ENCODE measurements at regions not wholly inside any gene's neighbourhood (a gene's known extent, or its start where the extent isn't known, plus 50 kb on each side); places are given as distances from the start of the nearest gene placed in this dataset.

GRCh38 chr11:70720281-70720680 is 322.0 kb downstream of the CTTN start:
- no peak for DNase-seq (ENCODE audit: low read depth, low spot score)

GRCh38 chr11:70721006-70721405 is 322.7 kb downstream of the CTTN start:
- no peak for DNase-seq (ENCODE audit: low read depth, low spot score)

DNA sequence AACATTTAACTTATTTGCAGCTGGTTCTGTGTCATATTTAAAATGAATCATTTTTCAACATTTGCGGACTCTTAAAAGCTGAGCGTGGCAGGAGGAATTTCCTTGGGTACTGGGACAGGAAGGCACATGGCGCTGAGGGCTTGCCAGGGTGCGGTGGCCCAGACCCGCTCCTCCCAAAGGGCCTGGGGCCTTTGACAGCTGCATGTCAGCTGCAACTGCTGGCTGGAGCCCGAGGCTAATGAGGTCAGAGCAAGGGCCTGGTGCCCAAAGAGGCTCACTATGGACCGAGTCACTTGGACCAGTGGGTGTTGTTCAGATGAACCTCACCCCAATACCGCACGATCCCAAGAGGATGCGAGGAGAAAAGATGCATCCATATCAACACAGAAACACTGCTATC is 326.9 kb downstream of the CTTN start:
- DNase-seq (ENCODE audit: low read depth, low spot score), result no peak

DNA sequence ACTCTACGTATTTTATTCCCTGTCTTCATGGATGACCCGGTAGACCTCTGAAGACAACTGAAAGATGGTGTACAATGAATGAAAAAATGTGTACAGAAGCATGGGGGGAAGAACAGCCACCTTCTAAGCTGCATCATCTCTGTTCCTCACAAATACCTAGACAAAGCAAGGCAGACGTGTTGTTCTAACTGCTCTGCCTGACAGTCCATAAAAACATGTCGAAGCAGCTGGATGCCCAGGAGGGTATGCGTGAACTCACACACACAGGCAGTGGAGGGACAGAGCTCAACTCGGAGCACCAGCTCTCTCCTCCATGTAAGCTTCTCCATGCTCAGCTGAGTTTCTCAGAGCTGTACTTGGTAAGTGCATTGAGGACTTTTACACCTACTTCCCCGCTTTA is 327.4 kb downstream of the CTTN start:
- DNase-seq (ENCODE audit: low read depth, low spot score), result no peak

GRCh38 chr11:70727021-70727420 is 328.7 kb downstream of the CTTN start:
- no peak for DNase-seq (ENCODE audit: low read depth, low spot score)

GRCh38 chr11:70727899-70728620 is 329.7 kb downstream of the CTTN start:
- DNase-seq (ENCODE audit: low read depth, low spot score), result no peak

DNA sequence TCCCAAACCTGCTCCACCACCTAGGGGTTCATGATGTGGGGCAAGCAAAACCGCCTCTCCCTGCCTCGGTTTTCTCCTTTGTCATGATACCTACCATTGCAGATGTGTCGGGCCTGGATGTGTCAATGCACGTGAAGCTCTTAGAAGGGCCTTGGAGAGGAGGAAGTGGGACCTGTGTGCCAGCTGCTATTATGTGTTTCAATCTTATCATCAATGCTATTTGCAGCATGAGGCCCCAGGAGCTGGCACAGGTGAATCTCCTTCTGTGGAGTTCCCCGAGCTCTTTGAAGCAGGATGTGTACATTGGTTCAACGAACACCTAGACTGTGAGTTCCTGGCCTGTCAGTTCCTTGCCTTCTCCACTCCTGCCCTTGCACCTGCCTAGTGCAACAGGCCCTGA is 331.6 kb downstream of the CTTN start:
- no peak for DNase-seq (ENCODE audit: low read depth, low spot score)

DNA sequence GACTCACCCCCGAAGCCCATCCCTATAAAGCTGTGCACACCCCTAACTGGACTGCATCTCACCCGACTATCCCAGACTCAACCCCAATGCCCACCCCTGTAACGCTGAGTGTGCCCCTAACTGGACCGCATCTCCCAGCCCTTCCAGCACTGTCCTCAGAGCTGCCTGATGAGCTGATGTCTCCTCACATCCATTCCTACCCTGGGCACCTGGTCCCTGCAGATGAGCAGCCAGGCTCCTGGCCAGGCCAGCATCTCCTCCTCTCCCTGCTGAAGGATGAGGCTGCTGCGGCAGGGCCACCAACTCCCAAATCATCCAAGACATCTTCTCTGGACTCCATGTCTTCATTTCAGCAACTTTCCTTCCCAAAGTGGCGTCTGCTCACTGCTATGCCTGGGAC is 332.1 kb downstream of the CTTN start:
- no peak for DNase-seq (ENCODE audit: low read depth, low spot score)

DNA sequence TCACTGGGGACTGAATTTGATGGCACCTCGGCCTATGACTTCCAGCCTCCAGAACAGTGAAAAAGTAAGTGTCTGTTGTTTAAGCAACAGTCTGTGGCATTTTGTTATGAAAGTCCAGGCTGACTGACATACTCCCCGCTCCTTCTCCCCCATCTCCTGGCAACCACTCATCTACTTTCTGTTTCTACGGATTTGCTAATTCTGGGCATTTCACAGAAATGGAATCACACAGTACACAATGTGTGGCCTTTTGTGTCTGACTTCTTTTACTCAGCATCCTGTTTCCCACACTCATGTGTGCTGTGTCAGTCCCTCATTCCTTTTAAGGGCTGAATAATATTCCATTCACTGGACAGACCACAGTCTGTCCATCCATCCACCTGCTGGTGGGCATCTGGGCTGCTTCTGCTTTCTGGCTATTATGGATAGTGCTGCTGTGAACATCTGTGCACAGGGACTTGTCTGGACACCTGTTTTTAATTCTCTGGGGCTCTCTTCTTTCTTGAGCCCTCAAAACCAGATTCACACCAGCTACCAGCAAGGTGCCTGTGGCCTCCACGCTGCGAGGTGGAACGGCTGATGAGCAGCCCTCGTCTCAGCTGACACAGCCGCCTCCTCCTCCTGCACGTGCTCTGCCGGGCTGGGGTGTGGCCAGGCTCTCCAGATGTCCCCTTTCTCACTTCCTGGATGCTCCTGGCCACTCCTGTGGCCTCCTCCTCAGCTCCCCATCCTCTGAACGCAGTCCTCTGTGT is 333.1 kb downstream of the CTTN start:
- DNase-seq (ENCODE audit: low read depth, low spot score), result no peak

GRCh38 chr11:70732023-70732880 is 333.9 kb downstream of the CTTN start:
- no peak for DNase-seq (ENCODE audit: low read depth, low spot score)

DNA sequence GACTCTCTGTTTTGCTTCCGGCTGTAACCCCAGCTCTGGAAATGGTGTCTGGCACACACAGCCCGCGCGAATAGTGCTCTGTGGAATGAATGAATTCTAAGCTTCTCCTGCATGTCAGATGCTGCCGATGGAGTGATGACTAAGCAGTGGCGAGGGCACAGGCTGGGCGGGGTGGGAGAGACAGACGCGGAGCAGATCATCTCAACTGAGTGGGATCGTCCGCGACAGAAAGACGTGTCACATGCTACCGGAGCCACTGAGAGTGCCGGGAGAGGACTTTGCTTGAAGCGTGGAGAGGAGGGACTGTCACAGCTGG is 334.5 kb downstream of the CTTN start:
- no peak for DNase-seq (ENCODE audit: low read depth, low spot score)

GRCh38 chr11:70733327-70734325 is 335.3 kb downstream of the CTTN start:
- no peak for DNase-seq (ENCODE audit: low read depth, low spot score)

DNA sequence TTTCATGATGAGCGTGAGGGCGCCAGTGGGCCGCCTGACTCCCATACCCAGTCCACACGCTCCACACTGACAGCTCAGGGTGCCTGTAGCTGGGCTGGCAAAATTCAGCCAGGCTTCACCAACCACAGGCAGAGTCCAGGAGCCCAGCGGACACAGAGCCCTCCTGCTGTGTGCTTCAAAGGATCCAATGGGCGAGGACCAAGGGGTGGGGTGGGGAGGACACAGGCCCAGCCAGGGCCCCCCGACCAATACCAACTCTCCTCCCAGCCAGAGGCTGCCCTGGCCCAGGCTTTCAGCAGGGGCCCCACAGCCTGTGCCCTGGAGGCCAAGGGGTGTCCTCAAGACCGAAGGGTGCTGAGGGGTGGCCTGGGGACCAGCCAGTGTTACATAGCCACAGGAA is 336.1 kb downstream of the CTTN start:
- no peak for DNase-seq (ENCODE audit: low read depth, low spot score)

GRCh38 chr11:70734911-70735310 is 336.6 kb downstream of the CTTN start:
- DNase-seq (ENCODE audit: low read depth, low spot score), result no peak

DNA sequence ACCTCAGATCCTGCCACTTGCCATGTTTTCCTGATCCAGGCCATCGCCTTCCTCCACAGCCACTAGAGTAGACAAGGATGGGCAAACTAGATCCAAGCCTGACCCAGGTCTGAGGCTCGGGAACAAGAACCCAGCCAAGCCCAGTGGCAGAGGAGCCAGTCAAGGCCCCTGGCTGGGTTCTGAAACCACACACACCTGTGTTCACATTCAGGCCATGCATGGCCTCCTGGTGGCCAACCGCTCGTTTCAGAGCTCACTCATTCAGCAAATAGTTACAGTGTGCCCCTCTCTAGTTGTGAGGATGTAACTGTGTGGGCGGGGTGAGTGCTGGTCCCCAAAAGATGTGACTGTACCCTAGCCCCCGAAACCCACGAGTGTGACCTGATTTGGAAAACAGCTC is 337.6 kb downstream of the CTTN start:
- DNase-seq (ENCODE audit: low read depth, low spot score), result no peak

- DNase-seq (ENCODE audit: low read depth, low spot score), result no peak
Measured at GRCh38 chr11:70736461-70736860, 338.1 kb downstream of the CTTN start.

DNA sequence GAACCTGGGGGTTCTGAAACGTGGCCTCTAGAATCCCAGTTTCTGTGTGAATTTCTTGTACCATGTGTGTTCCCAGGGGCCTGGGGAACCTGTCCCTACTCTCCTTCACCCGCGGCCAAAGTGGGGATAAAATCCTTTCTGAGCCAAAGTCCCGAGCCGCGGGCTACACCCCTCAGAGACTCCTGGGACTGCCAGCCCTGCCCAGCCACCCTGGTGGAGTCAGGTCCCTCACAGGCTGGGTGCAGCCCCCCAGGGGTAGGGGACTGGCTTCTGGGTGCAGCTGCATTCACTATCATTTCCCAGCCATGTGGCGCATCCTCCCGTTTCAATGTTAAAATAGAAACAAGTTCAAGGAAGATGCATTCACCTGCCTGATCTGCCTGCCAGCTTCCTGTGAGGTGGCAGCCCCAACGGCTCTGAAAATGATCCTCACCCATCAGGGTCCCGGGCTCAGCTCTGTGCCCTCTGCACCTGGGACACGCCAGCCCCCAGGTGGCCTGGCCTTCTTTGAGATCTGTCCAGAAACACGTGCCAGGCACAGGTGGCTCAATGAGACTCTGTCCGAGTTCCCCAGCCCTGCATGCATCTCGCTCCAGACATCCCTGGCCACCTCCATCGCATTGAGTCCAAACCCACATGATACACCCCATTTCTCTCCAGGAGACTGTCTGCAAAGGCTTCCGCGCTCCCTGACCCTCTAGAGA is 338.8 kb downstream of the CTTN start:
- DNase-seq (ENCODE audit: low read depth, low spot score), result no peak

GRCh38 chr11:70737816-70738630 is 339.7 kb downstream of the CTTN start:
- no peak for DNase-seq (ENCODE audit: low read depth, low spot score)

DNA sequence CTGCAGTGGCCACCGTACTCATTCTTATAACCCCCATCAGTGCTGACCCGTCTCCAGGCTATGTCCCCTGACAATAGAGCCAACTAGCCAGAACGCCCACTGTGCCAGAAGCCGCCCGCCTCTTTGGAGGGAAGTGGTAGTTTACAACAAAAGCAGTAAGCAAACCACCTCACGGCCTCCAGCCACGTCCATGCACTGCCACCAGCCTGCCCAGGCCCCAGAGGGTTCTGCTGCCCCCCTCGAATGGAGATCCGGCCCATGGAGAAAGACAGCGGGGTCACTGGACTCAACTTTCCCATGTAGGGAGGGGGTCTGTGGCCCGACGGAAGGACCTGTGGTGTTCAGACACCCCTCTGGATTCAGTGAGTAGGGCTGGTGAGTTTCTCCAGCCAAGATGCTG is 340.3 kb downstream of the CTTN start:
- no peak for DNase-seq (ENCODE audit: low read depth, low spot score)

GRCh38 chr11:70739091-70739490 is 340.8 kb downstream of the CTTN start:
- no peak for DNase-seq (ENCODE audit: low read depth, low spot score)
